ENCODE measurements at regions not wholly inside any gene's neighbourhood (a gene's known extent, or its start where the extent isn't known, plus 50 kb on each side); places are given as distances from the start of the nearest gene placed in this dataset.

DNA sequence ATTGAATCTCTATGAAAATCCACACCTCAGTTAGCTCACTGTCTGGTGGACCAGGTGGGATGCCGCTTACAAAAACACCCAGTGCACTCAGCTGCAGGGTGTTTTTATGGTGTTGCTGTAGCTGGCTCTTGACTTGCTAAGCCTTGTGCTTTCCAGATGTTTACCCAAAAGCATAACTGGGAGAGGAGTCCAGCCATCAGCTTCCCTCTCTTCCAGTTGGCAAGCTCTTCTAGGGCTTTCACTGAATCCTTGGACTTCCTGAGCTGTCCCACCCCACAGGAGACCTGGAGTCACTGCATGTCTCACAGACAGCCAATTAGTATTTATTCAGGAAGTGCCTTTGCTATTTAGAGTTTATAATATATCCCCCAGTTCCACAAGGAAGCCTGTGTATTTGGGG, 210.9 kb downstream of the FNDC1 start:
- no peak for DNase-seq (ENCODE audit: low read depth in 1 of 2, low spot score in 1 of 2)
- in situ Hi-C loops (cut with HindIII; ENCODE audit: low pct_unique_long_range_greater_than_20kb, low sequenced_read_pairs) = no loop called here
- TF ChIP-seq JUND (IDR thresholded peaks at IDR 0.05; ENCODE audit: low read depth) = no peak

DNA sequence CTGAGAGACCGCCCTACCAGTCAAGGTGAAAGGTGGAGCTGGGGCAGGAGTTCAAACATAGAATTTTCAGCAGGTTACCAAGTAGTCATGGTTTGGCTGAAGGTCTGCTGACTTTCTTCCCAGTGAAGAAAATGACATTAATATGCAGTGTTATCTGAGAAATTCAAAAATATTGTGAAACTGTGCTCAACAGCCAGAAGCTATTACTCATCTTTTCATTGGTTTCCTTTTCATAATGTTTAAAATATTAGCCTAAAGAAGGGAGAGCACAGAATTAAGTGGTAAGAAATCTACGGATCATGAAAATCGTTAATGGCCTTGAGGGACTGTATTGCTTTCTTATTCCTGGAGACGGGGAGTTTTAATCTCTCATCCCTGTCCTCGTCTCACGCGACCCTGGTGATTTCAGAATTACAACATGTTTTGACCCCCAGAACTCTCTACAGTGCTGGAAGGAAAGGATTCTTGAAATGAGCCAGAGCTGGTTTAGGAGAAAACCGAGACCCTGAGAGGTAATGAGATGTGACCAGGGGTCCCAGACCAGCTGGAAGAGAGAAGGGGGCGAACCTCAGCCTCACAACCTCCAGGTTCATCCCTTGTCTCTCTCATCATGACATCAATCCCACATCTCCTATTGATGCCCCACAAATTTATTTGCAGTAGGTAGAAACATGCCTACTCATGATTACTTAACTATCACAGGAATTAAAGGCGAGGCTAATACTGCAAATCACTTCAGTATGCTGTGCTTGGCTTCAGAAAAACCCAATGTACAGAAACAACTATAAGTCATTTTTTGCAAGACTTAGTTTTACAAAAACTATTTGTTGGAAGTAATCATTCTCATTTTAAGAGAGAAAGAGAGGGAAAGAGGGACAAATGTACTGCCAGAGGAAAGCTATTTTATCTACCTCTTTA, 209.5 kb downstream of the FNDC1 start:
- in situ Hi-C loops (cut with HindIII; ENCODE audit: low pct_unique_long_range_greater_than_20kb, low sequenced_read_pairs) = no loop called here
- DNase-seq (ENCODE audit: low read depth in 1 of 2, low spot score in 1 of 2) = no peak
- TF ChIP-seq JUND (IDR thresholded peaks at IDR 0.05; ENCODE audit: low read depth) = no peak

DNA sequence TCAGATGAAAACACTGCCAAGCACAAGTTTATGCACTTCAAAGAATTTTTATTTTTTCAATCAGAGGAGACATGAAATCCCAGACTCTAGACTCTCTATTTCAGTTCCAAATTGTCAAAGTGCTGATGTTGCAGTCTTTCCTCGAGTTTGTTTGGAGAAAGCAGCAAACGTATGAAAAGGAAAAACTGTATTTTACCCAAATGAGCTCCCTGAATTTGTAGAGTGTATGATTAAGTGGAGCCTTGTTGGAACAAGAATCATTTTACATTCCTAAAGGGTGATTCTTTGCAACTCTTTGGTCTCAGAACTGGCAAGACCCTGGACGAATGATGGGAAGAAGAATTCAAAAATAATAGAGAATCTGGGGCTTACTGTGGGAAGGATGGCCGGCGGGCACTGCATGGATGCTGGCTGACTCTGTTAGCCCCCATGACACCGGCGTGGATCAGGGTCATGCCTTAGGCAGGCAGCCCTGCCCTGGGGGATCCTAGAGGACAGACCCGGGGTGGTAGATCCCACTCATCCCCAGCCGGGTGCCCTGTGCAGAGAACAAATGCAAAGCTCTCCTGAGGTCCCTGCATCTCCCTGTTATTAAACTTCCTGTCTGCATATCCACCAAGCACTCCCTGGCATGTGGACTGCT, 207.4 kb downstream of the FNDC1 start:
- in situ Hi-C loops (cut with HindIII; ENCODE audit: low pct_unique_long_range_greater_than_20kb, low sequenced_read_pairs) = no loop called here
- no peak for DNase-seq (ENCODE audit: low read depth in 1 of 2, low spot score in 1 of 2)
- no peak for TF ChIP-seq JUND (IDR thresholded peaks at IDR 0.05; ENCODE audit: low read depth)

DNA sequence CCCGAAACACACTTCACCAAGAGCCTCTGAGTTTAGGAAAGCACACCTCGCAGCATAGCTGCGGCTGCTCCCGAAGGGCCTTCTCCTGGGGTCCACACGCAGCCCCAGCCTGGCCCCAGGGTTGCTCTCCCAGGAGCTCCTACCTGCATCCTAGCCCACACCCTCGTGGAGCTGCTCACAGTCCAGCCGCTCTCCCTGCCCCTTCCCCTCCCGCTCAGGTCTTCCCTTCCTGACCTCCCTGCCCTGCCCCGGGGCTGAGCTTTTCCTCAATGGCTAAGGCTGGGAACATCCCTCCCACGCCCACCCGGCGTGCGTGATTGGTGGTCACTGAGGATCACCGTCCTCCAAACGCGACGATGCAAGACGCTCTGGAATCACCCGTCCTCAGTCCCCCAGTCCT, 205.8 kb downstream of the FNDC1 start:
- no peak for DNase-seq (ENCODE audit: low read depth in 1 of 2, low spot score in 1 of 2)
- in situ Hi-C loops (cut with HindIII; ENCODE audit: low pct_unique_long_range_greater_than_20kb, low sequenced_read_pairs) = no loop called here
- TF ChIP-seq JUND (IDR thresholded peaks at IDR 0.05; ENCODE audit: low read depth) = no peak

DNA sequence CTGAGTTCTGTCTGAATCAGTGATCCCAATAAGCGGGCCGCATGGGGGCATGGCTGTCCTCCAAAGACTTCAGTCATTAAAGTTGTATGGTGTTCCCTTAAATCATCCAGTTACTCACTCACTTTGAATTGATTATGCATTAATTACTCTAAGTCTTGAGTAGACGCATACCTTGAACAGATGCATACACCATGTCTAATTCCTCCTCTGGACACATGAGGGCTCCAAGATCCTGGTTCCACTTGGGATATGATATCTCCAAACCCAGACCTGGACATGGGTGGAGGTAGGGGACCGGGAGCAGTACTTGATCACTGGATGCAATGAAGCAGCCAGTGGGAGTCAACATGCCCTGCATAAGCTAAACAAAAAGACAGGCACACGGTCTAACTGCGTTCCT, 204.5 kb downstream of the FNDC1 start:
- TF ChIP-seq JUND (IDR thresholded peaks at IDR 0.05; ENCODE audit: low read depth) = no peak

DNA sequence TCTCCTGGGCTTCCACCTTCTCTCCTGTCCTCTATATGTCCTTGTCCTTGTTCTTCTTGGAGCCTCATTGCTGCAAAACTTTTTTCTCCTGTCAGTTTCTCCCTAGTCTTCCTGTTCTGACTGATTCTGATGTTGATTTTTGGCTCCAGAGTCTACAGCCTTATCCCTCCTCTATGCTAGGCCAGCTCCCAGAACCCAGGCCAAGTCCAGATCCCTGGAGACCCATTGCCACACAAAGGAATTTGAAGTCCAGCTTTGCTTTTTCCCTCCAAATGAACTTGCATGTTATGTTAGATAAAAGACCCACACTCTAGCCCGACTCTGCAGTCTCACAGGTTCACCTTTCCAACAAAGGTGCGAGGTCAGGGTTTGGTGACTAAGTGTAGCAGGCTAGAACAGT, 203.1 kb downstream of the FNDC1 start:
- in situ Hi-C loops (cut with HindIII; ENCODE audit: low pct_unique_long_range_greater_than_20kb, low sequenced_read_pairs) = no loop called here
- no peak for TF ChIP-seq JUND (IDR thresholded peaks at IDR 0.05; ENCODE audit: low read depth)
- no peak for DNase-seq (ENCODE audit: low read depth in 1 of 2, low spot score in 1 of 2)

More for the DNA sequence above, 204.5 kb downstream of the FNDC1 start:
- in situ Hi-C loops (cut with HindIII; ENCODE audit: low pct_unique_long_range_greater_than_20kb, low sequenced_read_pairs) = no loop called here
- no peak for DNase-seq (ENCODE audit: low read depth in 1 of 2, low spot score in 1 of 2)

DNA sequence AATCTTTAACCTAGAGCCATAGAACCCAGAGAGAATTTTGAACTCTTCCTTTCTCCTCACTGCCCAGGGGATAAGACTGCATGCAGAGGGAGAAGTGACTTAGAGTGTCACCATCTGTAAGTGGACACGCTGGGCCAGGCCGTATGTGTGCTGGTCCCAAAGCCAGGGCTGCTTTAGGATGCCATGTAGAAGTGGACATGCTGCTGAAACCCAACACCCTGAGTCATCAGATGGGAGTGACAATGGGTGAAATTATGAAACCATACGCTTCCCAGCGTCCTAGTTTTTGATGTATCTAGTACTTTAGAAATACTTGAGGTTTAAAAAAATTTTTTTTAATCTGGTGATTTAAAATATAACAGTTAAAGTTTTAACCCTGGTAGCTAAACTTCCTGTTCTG, 191.1 kb downstream of the FNDC1 start:
- in situ Hi-C loops (cut with HindIII; ENCODE audit: low pct_unique_long_range_greater_than_20kb, low sequenced_read_pairs) = no loop called here
- no peak for TF ChIP-seq JUND (IDR thresholded peaks at IDR 0.05; ENCODE audit: low read depth)
- DNase-seq (ENCODE audit: low read depth in 1 of 2, low spot score in 1 of 2) = no peak

DNA sequence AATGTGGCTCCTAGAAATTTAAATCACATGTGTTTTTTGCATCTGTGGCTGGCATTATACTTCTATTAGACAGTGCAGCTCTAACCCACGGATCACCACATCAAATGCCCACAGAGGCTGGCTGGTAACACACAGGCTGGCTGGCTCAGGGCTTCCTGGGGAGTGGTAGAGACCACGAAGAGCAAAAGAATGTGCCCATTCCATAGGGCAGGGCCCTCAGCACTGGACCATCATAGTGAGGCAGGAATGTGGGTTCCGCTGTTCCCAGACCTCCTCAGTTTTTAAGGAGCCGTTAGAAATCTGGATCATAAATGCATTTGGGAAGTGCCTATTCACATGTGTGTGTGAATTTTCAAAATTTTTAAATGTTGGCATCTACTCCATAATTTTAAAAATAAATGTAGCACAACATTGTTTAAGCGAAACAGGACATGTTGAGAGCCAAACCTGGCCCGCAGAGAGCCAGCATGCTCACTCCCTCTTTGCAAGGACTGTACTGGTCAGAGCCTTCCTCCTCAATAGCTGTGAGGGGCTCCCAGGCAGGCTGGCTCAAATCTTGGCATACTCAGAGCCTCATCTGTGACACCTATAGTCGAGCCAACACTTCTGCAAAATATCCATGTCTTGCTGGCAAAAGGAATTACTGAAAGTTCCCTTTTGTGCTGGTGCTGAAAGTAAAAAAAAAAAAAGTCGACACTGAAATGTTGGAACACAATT, 190.5 kb downstream of the FNDC1 start:
- no peak for TF ChIP-seq JUND (IDR thresholded peaks at IDR 0.05; ENCODE audit: low read depth)
- DNase-seq (ENCODE audit: low read depth in 1 of 2, low spot score in 1 of 2) = no peak
- in situ Hi-C loops (cut with HindIII; ENCODE audit: low pct_unique_long_range_greater_than_20kb, low sequenced_read_pairs) = no loop called here

DNA sequence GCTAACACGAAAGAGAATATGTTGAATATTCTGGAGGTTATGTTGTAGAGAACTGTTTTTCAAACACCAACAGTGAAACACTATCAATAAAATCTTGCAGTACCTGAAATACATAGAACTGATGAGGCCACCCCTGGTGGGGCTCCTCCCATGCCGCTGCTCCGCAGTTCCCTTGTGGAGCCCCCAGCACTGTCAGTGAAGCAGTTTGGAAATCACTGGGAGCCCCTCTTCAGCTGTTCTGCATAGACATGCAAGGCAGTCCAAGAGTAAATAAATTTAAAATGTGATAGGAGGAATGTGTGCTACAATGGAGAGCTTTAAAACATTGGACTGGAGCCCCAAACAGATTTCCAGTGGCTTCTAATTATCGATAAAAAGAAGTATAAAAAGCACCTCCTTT, 189.4 kb downstream of the FNDC1 start:
- no peak for DNase-seq (ENCODE audit: low read depth in 1 of 2, low spot score in 1 of 2)
- in situ Hi-C loops (cut with HindIII; ENCODE audit: low pct_unique_long_range_greater_than_20kb, low sequenced_read_pairs) = no loop called here
- no peak for TF ChIP-seq JUND (IDR thresholded peaks at IDR 0.05; ENCODE audit: low read depth)

DNA sequence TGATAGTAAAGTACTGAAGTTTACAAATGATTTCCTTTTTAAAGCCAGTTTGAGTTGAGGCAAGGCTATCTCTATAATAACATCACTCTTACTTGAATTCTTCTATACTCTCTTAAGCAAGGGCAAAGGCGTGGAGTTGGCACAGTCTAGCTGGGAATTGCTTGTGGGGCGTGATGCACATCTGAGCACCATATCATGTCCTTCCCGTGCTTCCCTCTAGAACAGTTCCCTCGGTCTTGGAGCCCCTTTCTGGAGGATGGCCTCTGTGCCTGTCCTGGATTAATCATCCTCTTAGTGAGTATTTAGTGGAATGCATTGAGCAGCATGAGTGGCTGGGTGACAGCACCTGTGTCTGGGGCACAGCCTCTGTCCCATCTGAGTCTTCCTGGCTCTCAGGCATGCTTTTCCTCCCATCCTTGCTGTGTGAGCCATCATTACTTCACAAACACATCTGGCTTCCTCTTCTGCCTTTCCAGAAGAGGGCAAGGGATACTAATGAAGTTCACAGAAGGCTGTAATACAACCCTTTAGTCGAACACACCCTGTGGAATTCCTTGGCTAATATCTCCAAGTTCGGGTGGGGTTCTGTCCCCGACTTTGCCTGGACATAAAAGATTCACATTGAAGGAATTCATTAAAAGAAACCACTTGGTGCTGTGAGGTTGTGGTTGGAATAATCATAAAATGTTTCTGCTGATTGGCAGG, 188.2 kb downstream of the FNDC1 start:
- no peak for DNase-seq (ENCODE audit: low read depth in 1 of 2, low spot score in 1 of 2)
- in situ Hi-C loops (cut with HindIII; ENCODE audit: low pct_unique_long_range_greater_than_20kb, low sequenced_read_pairs) = no loop called here
- TF ChIP-seq JUND (IDR thresholded peaks at IDR 0.05; ENCODE audit: low read depth) = no peak

DNA sequence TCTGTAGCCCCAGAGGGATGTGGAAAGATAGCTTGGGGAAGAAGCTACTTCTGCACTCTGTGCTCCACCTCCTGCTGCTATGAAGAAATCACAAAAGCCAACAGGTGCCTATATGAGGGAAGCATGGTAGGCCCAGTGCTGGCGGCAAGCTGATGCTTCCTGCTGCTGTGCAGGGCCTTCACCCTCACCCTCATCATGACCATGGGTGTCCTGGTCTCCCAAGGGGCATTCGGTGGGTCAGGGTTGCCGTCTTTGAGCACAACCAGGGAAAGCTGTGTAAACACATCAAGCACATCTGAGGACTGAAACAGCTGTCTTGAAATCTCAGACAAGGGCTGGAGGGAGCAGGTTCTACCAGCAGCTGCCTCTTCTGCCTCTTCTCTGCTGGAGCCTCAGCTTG, 184.0 kb downstream of the FNDC1 start:
- DNase-seq (ENCODE audit: low read depth in 1 of 2, low spot score in 1 of 2) = no peak
- TF ChIP-seq JUND (IDR thresholded peaks at IDR 0.05; ENCODE audit: low read depth) = no peak
- in situ Hi-C loops (cut with HindIII; ENCODE audit: low pct_unique_long_range_greater_than_20kb, low sequenced_read_pairs) = no loop called here

DNA sequence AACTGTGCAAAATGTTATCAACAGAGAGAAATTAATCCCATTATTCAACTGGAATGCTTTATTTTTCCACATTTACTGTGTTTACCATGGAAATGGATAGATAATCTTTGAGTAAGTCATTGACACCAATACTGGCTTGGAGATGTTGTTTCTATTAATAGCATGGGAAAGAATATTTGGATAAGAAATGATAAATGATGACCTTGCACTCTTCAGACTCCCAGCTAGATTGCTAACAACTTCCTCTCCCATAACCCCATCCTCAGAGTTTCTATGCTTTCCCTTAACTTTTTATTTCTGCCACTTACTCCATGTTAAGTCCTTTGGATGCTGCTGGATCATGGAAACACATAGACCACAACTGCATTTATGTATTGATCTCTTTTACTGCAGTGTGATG, 182.5 kb downstream of the FNDC1 start:
- in situ Hi-C loops (cut with HindIII; ENCODE audit: low pct_unique_long_range_greater_than_20kb, low sequenced_read_pairs) = no loop called here
- no peak for TF ChIP-seq JUND (IDR thresholded peaks at IDR 0.05; ENCODE audit: low read depth)
- no peak for DNase-seq (ENCODE audit: low read depth in 1 of 2, low spot score in 1 of 2)

All from T47D (cell line).